Fibroblast of lung (primary cell): ENCODE measurements at regions not wholly inside any gene's neighbourhood (a gene's known extent, or its start where the extent isn't known, plus 50 kb on each side); places are given as distances from the start of the nearest gene placed in this dataset.

Experiments
- DNase-seq, 2 donors: peaks; one replicate each; pipeline versions ENCODE4 v3.0.0 to v3.0.0-alpha.2; 2010; ENCODE audit warnings: low read depth in 2 of 2
- H2AFZ ChIP-seq: 2 replicates; pipeline ENCODE4 v1.5.1; 2012; ENCODE audit warnings: low read length, control low read depth, inconsistent platforms
- H3K27ac ChIP-seq: 2 replicates; pipeline ENCODE4 v1.5.1; 2011; ENCODE audit warnings: low read length, control low read depth; ENCODE audit not compliant: insufficient read depth
- H3K27me3 ChIP-seq: 2 replicates; pipeline ENCODE4 v1.5.1; 2011; ENCODE audit warnings: mild to moderate bottlenecking, low read length; ENCODE audit not compliant: control insufficient read depth, insufficient read depth
- H3K36me3 ChIP-seq: 2 replicates; pipeline ENCODE4 v1.5.1; 2011; ENCODE audit warnings: low read length; ENCODE audit not compliant: control insufficient read depth, insufficient read depth
- H3K4me1 ChIP-seq: 2 replicates; pipeline ENCODE4 v1.5.1; 2011; ENCODE audit warnings: low read length; ENCODE audit not compliant: control insufficient read depth, insufficient read depth; ENCODE audit errors: extremely low read depth
- H3K4me2 ChIP-seq: 2 replicates; pipeline ENCODE4 v1.5.1; 2011; ENCODE audit warnings: low read length, control low read depth; ENCODE audit not compliant: insufficient read depth; ENCODE audit errors: extremely low read depth
- H3K4me3 ChIP-seq, 4 experiments: fragments of 200-600 bp in 1 of 4; sonication (generic) in 1 of 4; replicated peaks in 1 of 4; 2 replicates each; pipeline ENCODE4 v1.5.1; 2011 to 2016; ENCODE audit warnings: low read length in 4 of 4, low read depth in 3 of 4, mild to moderate bottlenecking in 3 of 4, control low read depth in 2 of 4, inconsistent platforms in 1 of 4, mixed read lengths in 1 of 4; ENCODE audit not compliant: insufficient read depth in 1 of 4; ENCODE audit errors: control extremely low read depth in 1 of 4
- H3K79me2 ChIP-seq: 2 replicates; pipeline ENCODE4 v1.5.1; 2012; ENCODE audit warnings: mild to moderate bottlenecking, low read length, inconsistent platforms; ENCODE audit not compliant: control insufficient read depth, insufficient read depth
- H3K9ac ChIP-seq: 2 replicates; pipeline ENCODE4 v1.5.1; 2011; ENCODE audit warnings: mild to moderate bottlenecking, low read length, control low read depth; ENCODE audit not compliant: insufficient read depth
- H3K9me3 ChIP-seq: 2 replicates; pipeline ENCODE4 v1.5.1; 2012; ENCODE audit warnings: low read depth, low read length; ENCODE audit not compliant: control insufficient read depth, insufficient read depth
- H4K20me1 ChIP-seq: 2 replicates; pipeline ENCODE4 v1.5.1; 2011; ENCODE audit warnings: low read length; ENCODE audit not compliant: control insufficient read depth, insufficient read depth; ENCODE audit errors: extremely low read depth
- EZH2 ChIP-seq: IDR thresholded peaks from 2 replicates; pipeline ENCODE4 v1.5.1; 2012; ENCODE audit warnings: low read length, control low read depth, mild to moderate bottlenecking; ENCODE audit errors: missing control alignments
- TF ChIP-seq, protein P1 (sequence below), 2 donors: IDR thresholded peaks in 1 of 2; conservative IDR thresholded peaks in 1 of 2; 1 replicate in 1 of 2; 2 replicates in 1 of 2; pipeline ENCODE4 v1.5.1; 2011 to 2012; ENCODE audit warnings: low read length in 2 of 2, control low read depth in 1 of 2, inconsistent platforms in 1 of 2, low read depth in 1 of 2, mild to moderate bottlenecking in 1 of 2

DNA sequence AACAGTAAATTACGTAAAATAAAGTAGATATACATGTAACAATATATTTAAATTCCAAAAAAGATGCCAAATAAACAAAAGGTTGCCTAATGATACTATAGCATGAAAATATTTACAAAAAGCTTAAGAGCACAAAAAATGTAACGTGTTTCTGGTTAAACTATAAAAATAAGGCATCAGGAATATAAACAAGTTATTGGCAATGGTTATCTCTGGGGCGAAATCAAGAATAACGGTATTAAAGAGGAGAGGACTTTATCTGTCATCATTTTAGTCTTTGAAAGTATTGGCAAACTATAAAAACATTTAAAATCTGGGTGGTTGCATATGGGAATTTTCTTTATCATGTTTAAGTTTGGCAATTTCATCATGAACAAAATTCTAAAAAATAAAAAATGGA lies 1599.2 kb downstream of the MAT2B start:
- H4K20me1 ChIP-seq: no peaks in the 10 kb centered on the region
- no peaks in the 10 kb centered on the region for H3K9me3 ChIP-seq
- H3K4me3 ChIP-seq: no peak overlapping the region
- H3K4me2 ChIP-seq: no peak overlapping the region
- no peak for DNase-seq
- H3K9ac ChIP-seq: no peak overlapping the region
- no peaks in the 10 kb centered on the region for H3K4me1 ChIP-seq
- H3K27me3 ChIP-seq: no peaks in the 10 kb centered on the region
- H3K79me2 ChIP-seq: no peaks in the 10 kb centered on the region
- H2AFZ ChIP-seq: no peak overlapping the region
- TF ChIP-seq EZH2: no peak
- H3K27ac ChIP-seq: no peak overlapping the region
- H3K36me3 ChIP-seq: no peaks in the 10 kb centered on the region

DNA sequence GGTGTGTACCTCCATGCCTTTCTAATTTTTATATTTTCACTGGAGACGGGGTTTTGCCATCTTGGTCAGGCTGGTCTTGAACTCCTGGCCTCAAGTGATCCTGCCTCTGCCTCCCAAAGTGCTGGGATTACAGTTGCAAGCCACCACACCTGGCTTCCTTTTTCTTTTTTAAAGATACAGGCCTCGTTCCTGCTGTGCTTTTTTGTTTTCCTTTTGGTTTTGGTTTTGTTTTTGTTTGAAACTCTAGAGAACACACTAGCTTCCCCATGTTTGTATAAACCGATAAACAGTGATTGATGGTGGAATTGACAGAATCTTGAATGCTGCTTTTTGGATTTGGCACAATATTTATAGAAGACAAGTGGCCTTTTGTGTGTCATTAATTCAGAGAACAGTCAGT lies 1603.4 kb downstream of the MAT2B start:
- H3K36me3 ChIP-seq: no peaks in the 10 kb centered on the region
- no peak overlapping the region for H3K9ac ChIP-seq
- no peaks in the 10 kb centered on the region for H3K27me3 ChIP-seq
- H3K4me1 ChIP-seq: no peaks in the 10 kb centered on the region
- H4K20me1 ChIP-seq: no peaks in the 10 kb centered on the region
- no peak overlapping the region for H2AFZ ChIP-seq
- no peaks in the 10 kb centered on the region for H3K9me3 ChIP-seq
- no peak overlapping the region for H3K27ac ChIP-seq
- no peak overlapping the region for H3K4me3 ChIP-seq
- TF ChIP-seq, protein P1, sequence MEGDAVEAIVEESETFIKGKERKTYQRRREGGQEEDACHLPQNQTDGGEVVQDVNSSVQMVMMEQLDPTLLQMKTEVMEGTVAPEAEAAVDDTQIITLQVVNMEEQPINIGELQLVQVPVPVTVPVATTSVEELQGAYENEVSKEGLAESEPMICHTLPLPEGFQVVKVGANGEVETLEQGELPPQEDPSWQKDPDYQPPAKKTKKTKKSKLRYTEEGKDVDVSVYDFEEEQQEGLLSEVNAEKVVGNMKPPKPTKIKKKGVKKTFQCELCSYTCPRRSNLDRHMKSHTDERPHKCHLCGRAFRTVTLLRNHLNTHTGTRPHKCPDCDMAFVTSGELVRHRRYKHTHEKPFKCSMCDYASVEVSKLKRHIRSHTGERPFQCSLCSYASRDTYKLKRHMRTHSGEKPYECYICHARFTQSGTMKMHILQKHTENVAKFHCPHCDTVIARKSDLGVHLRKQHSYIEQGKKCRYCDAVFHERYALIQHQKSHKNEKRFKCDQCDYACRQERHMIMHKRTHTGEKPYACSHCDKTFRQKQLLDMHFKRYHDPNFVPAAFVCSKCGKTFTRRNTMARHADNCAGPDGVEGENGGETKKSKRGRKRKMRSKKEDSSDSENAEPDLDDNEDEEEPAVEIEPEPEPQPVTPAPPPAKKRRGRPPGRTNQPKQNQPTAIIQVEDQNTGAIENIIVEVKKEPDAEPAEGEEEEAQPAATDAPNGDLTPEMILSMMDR (conservative IDR thresholded peaks at IDR 0.05 in 1 of 2, IDR thresholded peaks at IDR 0.05 in 1 of 2; ENCODE audit: low read depth in 1 of 2, low read length in 2 of 2): no peak
- no peak for TF ChIP-seq EZH2
- H3K4me2 ChIP-seq: no peak overlapping the region
- no peaks in the 10 kb centered on the region for H3K79me2 ChIP-seq
- no peak for DNase-seq

DNA sequence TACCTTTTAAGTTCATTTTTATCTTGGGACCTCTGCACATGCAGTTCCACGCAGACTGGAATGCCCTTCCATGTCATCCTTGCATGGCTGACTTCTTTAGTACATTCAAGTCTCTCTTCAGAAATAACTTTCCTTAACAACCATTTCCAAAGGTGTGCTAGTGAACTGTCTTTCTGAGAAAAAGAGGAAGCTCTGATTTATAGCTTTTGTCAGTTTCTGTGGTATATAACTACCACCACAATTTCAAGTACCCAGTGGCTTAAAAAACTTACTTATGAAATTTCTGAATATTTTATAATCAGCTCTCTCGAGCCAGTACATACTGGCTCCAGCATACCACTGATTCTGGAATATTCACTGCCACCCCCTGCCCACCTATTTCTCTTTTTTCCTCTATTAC lies 1613.8 kb downstream of the MAT2B start:
- no peak overlapping the region for H3K4me3 ChIP-seq
- no peaks in the 10 kb centered on the region for H3K9me3 ChIP-seq
- no peaks in the 10 kb centered on the region for H3K79me2 ChIP-seq
- no peaks in the 10 kb centered on the region for H3K36me3 ChIP-seq
- no peaks in the 10 kb centered on the region for H3K27me3 ChIP-seq
- TF ChIP-seq, protein P1 (conservative IDR thresholded peaks at IDR 0.05 in 1 of 2, IDR thresholded peaks at IDR 0.05 in 1 of 2; ENCODE audit: low read depth in 1 of 2, low read length in 2 of 2): no peak
- TF ChIP-seq EZH2: no peak
- DNase-seq: no peak
- H3K4me1 ChIP-seq: no peaks in the 10 kb centered on the region
- H2AFZ ChIP-seq: no peak overlapping the region
- no peak overlapping the region for H3K4me2 ChIP-seq
- H4K20me1 ChIP-seq: no peaks in the 10 kb centered on the region
- no peak overlapping the region for H3K9ac ChIP-seq
- no peak overlapping the region for H3K27ac ChIP-seq

DNA sequence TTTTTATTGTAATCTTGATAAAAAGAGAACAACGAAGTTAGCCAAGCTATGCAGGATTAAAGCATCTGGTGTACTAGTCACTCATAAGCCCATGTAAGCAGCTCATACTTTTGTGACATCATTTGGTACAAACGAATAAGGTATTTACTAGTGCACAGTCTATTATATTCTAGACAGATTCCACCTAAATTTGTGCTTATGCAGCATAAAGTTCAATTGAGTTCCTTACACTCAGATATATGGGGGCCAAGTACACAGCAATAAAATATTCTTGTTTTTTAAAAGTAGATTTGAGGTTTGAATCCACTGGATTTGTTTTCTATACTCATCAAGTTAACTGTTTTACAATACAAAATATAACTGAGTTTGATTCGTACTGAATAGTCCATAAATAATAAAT lies 1621.2 kb downstream of the MAT2B start:
- no peaks in the 10 kb centered on the region for H3K9me3 ChIP-seq
- H3K4me1 ChIP-seq: no peaks in the 10 kb centered on the region
- H3K79me2 ChIP-seq: no peaks in the 10 kb centered on the region
- DNase-seq: no peak
- no peak overlapping the region for H3K9ac ChIP-seq
- H3K4me2 ChIP-seq: no peak overlapping the region
- no peaks in the 10 kb centered on the region for H3K36me3 ChIP-seq
- no peaks in the 10 kb centered on the region for H3K27me3 ChIP-seq
- no peak overlapping the region for H3K4me3 ChIP-seq
- H4K20me1 ChIP-seq: no peaks in the 10 kb centered on the region
- no peak overlapping the region for H3K27ac ChIP-seq
- no peak overlapping the region for H2AFZ ChIP-seq
- TF ChIP-seq, protein P1 (conservative IDR thresholded peaks at IDR 0.05 in 1 of 2, IDR thresholded peaks at IDR 0.05 in 1 of 2; ENCODE audit: low read depth in 1 of 2, low read length in 2 of 2): no peak
- TF ChIP-seq EZH2: no peak
